Transverse colon (tissue), 4 donors: ENCODE measurements at regions not wholly inside any gene's neighbourhood (a gene's known extent, or its start where the extent isn't known, plus 50 kb on each side); places are given as distances from the start of the nearest gene placed in this dataset.

ENCODE experiments used
- DNase-seq: peaks from one replicate; pipeline ENCODE4 v3.0.0-alpha.2; 2019
- H3K27ac ChIP-seq, 4 donors: fragments of 200-600 bp; sonication (generic); 2 replicates each; pipeline ENCODE4 v1.5.1; 2016 to 2018; ENCODE audit warnings: inconsistent platforms in 4 of 4
- H3K27me3 ChIP-seq: fragments of 200-600 bp; sonication (generic); 2 replicates; pipeline ENCODE4 v1.5.1; 2017; ENCODE audit warnings: inconsistent platforms
- H3K36me3 ChIP-seq, 4 donors: fragments of 200-600 bp; sonication (generic); 2 replicates each; pipeline ENCODE4 v1.5.1; 2017 to 2019; ENCODE audit warnings: inconsistent platforms in 4 of 4
- H3K4me1 ChIP-seq, 4 donors: fragments of 200-600 bp; sonication (generic); 2 replicates each; pipeline ENCODE4 v1.5.1; 2017 to 2020; ENCODE audit warnings: inconsistent platforms in 4 of 4
- H3K4me3 ChIP-seq, 4 donors: fragments of 200-600 bp; sonication (generic); 1 replicate in 1 of 4; 2 replicates in 3 of 4; pipeline versions ENCODE4 v1.5.1 to v1.6.1; 2017 to 2019; ENCODE audit warnings: inconsistent platforms in 4 of 4
- H3K9me3 ChIP-seq, 2 donors: fragments of 200-600 bp; sonication (generic); 2 replicates each; pipeline ENCODE4 v1.5.1; 2017 to 2019; ENCODE audit warnings: inconsistent platforms in 2 of 2
- EP300 ChIP-seq: sonication (generic); formaldehyde crosslinking; IDR thresholded peaks from one replicate; pipeline ENCODE4 v1.6.1; 2017; ENCODE audit warnings: antibody characterized with exemption, low read depth
- POLR2A ChIP-seq: fragments of 450-650 bp; IDR thresholded peaks from one replicate; pipeline ENCODE4 v1.6.1; 2016; ENCODE audit warnings: antibody characterized with exemption, mild to moderate bottlenecking, moderate library complexity
- POLR2AphosphoS5 ChIP-seq, 3 donors: sonication (generic); formaldehyde crosslinking; IDR thresholded peaks; one replicate each; pipeline ENCODE4 v1.6.1; 2016; ENCODE audit warnings: antibody characterized with exemption in 3 of 3
- WGBS, 2 donors: methylation state at CpG; one replicate each; pipeline ENCODE4 v1.1.5; 2018; ENCODE audit warnings: low coverage in 1 of 2; 5-methylcytosine and 5-hydroxymethylcytosine counted together
- in situ Hi-C, 4 donors: fragments of 200-750 bp; cut with MboI; loops; one replicate each; pipeline versions ENCODE4 v1.15.0 to v1.15.1; 2017; ENCODE audit warnings: low sequenced_read_pairs in 3 of 4, low pct_ligation_motif_present in 1 of 4, low pct_unique_long_range_greater_than_20kb in 1 of 4
- intact Hi-C: fragments of 100-400 bp; cut with DNase I; formaldehyde crosslinking; loops from one replicate; pipeline ENCODE4 v1.15.1; 2023; ENCODE audit warnings: low total_unique reads
- TF ChIP-seq, protein P1 (sequence below), 5 experiments: fragments of 200-600 bp in 3 of 5; fragments of 450-650 bp in 2 of 5; sonication (generic) in 3 of 5; IDR thresholded peaks; 1 replicate in 2 of 5; 2 replicates in 3 of 5; pipeline ENCODE4 v1.5.1; 2016 to 2017; ENCODE audit warnings: antibody characterized with exemption in 5 of 5, inconsistent platforms in 3 of 5, mild to moderate bottlenecking in 2 of 5, moderate library complexity in 1 of 5

DNA sequence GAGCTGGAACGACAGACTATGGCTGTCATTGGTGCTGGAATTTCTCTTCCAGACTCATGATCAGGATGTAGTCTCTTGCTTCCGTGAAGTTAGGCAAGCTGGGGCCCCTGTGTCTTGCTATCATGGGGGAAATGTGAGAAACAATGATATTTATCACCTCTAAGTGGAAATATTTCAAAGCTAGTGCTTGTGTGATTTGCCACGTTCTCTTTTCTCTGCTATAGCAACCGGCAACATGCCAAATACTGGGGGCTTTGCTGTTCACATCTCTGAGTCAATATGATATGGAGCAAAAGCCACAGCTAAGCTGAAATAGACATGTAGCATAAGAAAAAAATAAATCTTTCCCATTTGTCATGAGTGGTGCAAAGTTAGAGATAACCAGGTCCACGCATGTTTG, 668.2 kb upstream of the IGFBP3 start:
- H3K27me3 ChIP-seq: no peaks in the 10 kb centered on the region
- H3K27ac ChIP-seq: no peak overlapping the region
- no peaks in the 10 kb centered on the region for H3K9me3 ChIP-seq
- TF ChIP-seq EP300 (no peak), POLR2A (no peak), POLR2AphosphoS5 (IDR thresholded peaks at IDR 0.05) (no peak)
- TF ChIP-seq, protein P1, sequence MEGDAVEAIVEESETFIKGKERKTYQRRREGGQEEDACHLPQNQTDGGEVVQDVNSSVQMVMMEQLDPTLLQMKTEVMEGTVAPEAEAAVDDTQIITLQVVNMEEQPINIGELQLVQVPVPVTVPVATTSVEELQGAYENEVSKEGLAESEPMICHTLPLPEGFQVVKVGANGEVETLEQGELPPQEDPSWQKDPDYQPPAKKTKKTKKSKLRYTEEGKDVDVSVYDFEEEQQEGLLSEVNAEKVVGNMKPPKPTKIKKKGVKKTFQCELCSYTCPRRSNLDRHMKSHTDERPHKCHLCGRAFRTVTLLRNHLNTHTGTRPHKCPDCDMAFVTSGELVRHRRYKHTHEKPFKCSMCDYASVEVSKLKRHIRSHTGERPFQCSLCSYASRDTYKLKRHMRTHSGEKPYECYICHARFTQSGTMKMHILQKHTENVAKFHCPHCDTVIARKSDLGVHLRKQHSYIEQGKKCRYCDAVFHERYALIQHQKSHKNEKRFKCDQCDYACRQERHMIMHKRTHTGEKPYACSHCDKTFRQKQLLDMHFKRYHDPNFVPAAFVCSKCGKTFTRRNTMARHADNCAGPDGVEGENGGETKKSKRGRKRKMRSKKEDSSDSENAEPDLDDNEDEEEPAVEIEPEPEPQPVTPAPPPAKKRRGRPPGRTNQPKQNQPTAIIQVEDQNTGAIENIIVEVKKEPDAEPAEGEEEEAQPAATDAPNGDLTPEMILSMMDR (IDR thresholded peaks at IDR 0.05): no peak
- in situ Hi-C loops: no loop called here
- no peak overlapping the region for H3K4me3 ChIP-seq
- DNase-seq: no peak
- H3K4me1 ChIP-seq: peaks cover 3 to 15% (median 13%) of the 10 kb centered on the region in 4 donors
- WGBS, 2 donors: 64 to 80% methylated on average over 3 to 5 of the region's 5 CpGs
- no peaks in the 10 kb centered on the region for H3K36me3 ChIP-seq
- intact Hi-C loops: no loop called here

DNA sequence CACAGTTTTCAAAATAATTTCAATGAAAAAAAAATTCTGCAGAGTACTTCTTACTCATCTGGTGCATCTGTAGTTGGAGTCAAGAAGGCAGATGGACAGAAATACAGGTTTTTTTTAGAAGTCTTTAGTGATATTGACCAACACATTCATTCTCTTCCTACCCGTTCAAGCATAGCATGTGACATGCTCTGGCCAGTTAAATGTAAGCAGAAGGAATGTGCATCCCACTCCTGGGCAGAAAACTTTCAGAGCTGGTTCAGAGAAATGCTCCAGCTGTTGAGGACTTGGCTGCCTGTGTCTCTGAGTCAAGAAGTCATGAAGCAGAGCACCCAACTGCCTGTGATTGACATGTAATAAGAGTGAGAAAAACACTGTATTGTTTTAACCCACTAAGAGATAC, 665.3 kb upstream of the IGFBP3 start:
- Histone ChIP-seq H3K4me3 (no peak overlapping the region), H3K27ac (no peak overlapping the region), H3K9me3 (no peaks in the 10 kb centered on the region), H3K27me3 (no peaks in the 10 kb centered on the region), H3K36me3 (no peaks in the 10 kb centered on the region), H3K4me1 (peaks cover 3 to 9% (median 7%) of the 10 kb centered on the region in 4 donors)
- in situ Hi-C loops (no loop called here), intact Hi-C loops (no loop called here)
- WGBS, 2 donors: 63 to 86% methylated on average over 1 of the region's 1 CpG
- no peak for DNase-seq
- TF ChIP-seq POLR2A (no peak), POLR2AphosphoS5 (IDR thresholded peaks at IDR 0.05) (no peak), EP300 (no peak)
- TF ChIP-seq, protein P1 (IDR thresholded peaks at IDR 0.05): no peak

DNA sequence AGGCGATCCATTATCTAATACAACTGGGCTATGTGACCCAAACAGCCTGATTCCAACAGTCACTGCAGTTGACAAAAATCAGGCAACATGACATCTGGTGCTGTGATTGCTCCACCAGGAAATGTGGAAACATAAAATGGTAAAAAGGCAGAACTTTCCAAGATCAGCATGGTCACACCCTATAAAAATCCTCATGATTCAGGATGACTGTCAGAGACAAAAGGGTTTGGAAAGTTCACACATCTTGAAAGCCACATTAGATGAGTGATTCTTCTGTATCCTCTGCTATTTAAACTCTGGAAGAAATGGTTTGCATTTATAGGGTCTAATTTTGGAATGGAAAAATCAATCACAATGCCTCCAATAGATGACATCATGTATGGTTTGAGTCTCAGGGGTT, 662.6 kb upstream of the IGFBP3 start:
- Histone ChIP-seq H3K27me3 (no peaks in the 10 kb centered on the region), H3K27ac (no peak overlapping the region), H3K4me3 (no peak overlapping the region), H3K36me3 (no peaks in the 10 kb centered on the region), H3K9me3 (no peaks in the 10 kb centered on the region), H3K4me1 (no peaks in the 10 kb centered on the region)
- peak in 1 of 3 donors; percentile 27 for TF ChIP-seq POLR2AphosphoS5 (IDR thresholded peaks at IDR 0.05)
- TF ChIP-seq EP300: no peak
- DNase-seq: no peak
- in situ Hi-C loops (no loop called here), intact Hi-C loops (no loop called here)
- 85 to 92% methylated on average over 1 of the region's 1 CpG for WGBS, 2 donors

DNA sequence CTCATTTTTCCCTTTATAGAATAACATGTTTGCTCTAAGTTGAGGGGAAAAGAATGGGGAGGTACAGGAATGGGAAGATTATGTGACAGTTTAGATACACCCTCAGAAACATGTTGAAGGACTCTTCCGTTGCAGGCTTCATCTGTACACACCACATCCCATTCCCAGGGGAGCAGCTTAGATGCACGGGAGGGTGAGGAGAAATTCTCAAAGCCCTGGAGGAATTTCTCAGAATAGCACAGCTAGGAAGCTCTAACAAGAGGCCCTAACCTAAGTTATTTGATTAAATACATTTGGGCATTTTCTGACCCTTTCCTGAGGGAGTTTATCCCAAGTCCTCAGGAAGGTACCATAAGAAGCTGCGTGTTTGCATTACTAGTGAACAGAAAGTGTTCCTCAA, 660.2 kb upstream of the IGFBP3 start:
- no peak overlapping the region for H3K27ac ChIP-seq
- TF ChIP-seq POLR2A (no peak), EP300 (no peak), POLR2AphosphoS5 (IDR thresholded peaks at IDR 0.05) (no peak)
- TF ChIP-seq, protein P1 (IDR thresholded peaks at IDR 0.05): no peak
- in situ Hi-C loops (no loop called here), intact Hi-C loops (no loop called here)
- 85 to 100% methylated on average over 1 to 3 of the region's 3 CpGs for WGBS, 2 donors
- H3K4me1 ChIP-seq: no peaks in the 10 kb centered on the region
- no peak for DNase-seq
- H3K9me3 ChIP-seq: no peaks in the 10 kb centered on the region
- no peak overlapping the region for H3K4me3 ChIP-seq
- H3K27me3 ChIP-seq: no peaks in the 10 kb centered on the region
- H3K36me3 ChIP-seq: no peaks in the 10 kb centered on the region

DNA sequence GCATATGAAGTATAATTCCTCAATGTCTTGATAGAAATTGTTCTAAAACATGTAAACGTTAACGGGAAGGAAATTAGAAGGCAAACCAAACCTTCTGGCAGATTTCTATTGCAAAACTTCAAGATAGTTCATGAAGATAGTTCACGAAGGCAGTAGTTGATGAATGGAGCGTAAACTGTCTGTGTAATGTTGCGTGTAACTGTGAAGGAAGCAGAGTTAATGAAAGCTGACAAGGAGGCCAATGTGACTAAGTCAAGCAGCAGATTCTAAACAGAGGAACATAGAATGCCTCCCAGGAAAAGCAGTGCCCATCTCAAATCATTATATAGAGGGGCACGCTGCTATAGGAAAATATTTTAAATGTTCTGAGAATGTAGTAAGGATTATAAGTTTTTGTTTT, 659.7 kb upstream of the IGFBP3 start:
- Histone ChIP-seq H3K27ac (no peak overlapping the region), H3K9me3 (no peaks in the 10 kb centered on the region), H3K36me3 (no peaks in the 10 kb centered on the region), H3K27me3 (no peaks in the 10 kb centered on the region), H3K4me1 (no peaks in the 10 kb centered on the region), H3K4me3 (no peak overlapping the region)
- intact Hi-C loops: no loop called here
- in situ Hi-C loops: no loop called here
- no peak for DNase-seq
- 88 to 93% methylated on average over 6 of the region's 6 CpGs for WGBS, 2 donors
- TF ChIP-seq POLR2A: no peak
- TF ChIP-seq, protein P1 (IDR thresholded peaks at IDR 0.05): no peak
- TF ChIP-seq POLR2AphosphoS5 (IDR thresholded peaks at IDR 0.05): no peak
- TF ChIP-seq EP300: no peak
